Endothelial cell of umbilical vein (primary cell): ENCODE measurements at regions not wholly inside any gene's neighbourhood (a gene's known extent, or its start where the extent isn't known, plus 50 kb on each side); places are given as distances from the start of the nearest gene placed in this dataset.

Experiments used
- GATA2 ChIP-seq: IDR thresholded peaks from 2 replicates; pipeline ENCODE4 v1.7.0; 2011; ENCODE audit warnings: low read depth, mild to moderate bottlenecking, moderate library complexity, mixed read lengths, low read length; ENCODE audit not compliant: insufficient read length, insufficient read depth
- JUN ChIP-seq: IDR thresholded peaks from 2 replicates; pipeline ENCODE4 v1.6.1; 2011; ENCODE audit warnings: borderline replicate concordance, low read depth; ENCODE audit not compliant: insufficient read length, insufficient read depth
- POLR2A ChIP-seq: IDR thresholded peaks from 2 replicates; pipeline ENCODE4 v1.6.1; 2012; ENCODE audit warnings: low read depth, mild to moderate bottlenecking, control low read depth, low read length
- TF ChIP-seq, protein P1 (sequence below), 2 donors: IDR thresholded peaks; 1 replicate in 1 of 2; 2 replicates in 1 of 2; pipeline ENCODE4 v1.5.1; 2011; ENCODE audit warnings: low read length in 2 of 2, mild to moderate bottlenecking in 2 of 2, moderate library complexity in 2 of 2, control low read depth in 1 of 2, inconsistent platforms in 1 of 2, low read depth in 1 of 2; ENCODE audit not compliant: insufficient read depth in 1 of 2; ENCODE audit errors: extremely low read depth in 1 of 2
- TF ChIP-seq, protein P2 (sequence below): IDR thresholded peaks from 2 replicates; pipeline ENCODE4 v1.6.1; 2011; ENCODE audit not compliant: insufficient read depth, insufficient read length

DNA sequence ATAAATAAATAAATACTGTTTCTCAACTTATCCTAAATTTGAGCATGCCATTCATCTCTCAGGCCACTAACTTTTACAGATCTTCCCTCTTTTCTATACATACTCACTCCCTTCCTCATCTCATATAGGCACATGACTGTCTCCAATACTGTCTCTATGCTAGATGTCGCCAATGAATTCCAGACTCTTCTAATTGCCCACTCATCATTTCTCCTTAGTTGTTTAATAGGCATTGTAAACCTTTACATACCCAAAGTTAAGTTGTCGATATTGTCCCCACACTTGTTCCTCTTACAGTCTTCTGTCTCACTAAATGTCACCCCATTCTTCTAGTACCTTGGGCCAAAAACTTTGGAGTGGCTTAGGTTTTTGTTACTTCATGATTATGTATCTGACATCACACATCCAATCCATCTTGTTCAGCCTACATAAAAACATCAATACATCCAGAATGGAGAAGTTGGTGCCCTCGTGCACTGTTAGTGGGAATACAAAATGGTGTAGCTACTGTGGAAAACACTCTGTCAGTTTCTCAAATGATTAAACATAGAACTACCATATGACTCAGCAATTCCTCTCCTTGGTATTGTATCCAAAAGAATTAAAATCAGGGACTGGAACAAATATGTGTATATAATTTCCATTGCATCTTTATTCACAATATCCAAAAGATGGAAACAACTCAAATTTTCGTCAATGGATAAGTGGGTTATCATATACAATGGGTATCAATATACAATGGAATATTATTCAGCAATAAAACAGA is 935.1 kb downstream of the SLC4A3 start:
- TF ChIP-seq POLR2A (no peak), GATA2 (no peak), JUN (no peak)
- TF ChIP-seq, protein P1, sequence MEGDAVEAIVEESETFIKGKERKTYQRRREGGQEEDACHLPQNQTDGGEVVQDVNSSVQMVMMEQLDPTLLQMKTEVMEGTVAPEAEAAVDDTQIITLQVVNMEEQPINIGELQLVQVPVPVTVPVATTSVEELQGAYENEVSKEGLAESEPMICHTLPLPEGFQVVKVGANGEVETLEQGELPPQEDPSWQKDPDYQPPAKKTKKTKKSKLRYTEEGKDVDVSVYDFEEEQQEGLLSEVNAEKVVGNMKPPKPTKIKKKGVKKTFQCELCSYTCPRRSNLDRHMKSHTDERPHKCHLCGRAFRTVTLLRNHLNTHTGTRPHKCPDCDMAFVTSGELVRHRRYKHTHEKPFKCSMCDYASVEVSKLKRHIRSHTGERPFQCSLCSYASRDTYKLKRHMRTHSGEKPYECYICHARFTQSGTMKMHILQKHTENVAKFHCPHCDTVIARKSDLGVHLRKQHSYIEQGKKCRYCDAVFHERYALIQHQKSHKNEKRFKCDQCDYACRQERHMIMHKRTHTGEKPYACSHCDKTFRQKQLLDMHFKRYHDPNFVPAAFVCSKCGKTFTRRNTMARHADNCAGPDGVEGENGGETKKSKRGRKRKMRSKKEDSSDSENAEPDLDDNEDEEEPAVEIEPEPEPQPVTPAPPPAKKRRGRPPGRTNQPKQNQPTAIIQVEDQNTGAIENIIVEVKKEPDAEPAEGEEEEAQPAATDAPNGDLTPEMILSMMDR (IDR thresholded peaks at IDR 0.05; ENCODE audit: extremely low read depth in 1 of 2, insufficient read depth in 1 of 2, low read depth in 1 of 2, low read length in 2 of 2) = no peak
- TF ChIP-seq, protein P2, sequence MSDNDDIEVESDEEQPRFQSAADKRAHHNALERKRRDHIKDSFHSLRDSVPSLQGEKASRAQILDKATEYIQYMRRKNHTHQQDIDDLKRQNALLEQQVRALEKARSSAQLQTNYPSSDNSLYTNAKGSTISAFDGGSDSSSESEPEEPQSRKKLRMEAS = no peak
